ENCODE measurements at regions not wholly inside any gene's neighbourhood (a gene's known extent, or its start where the extent isn't known, plus 50 kb on each side); places are given as distances from the start of the nearest gene placed in this dataset.

- no peak for TF ChIP-seq POLR2A (IDR thresholded peaks at IDR 0.05; ENCODE audit: extremely low read depth, insufficient read length)
- no peak for TF ChIP-seq CTCF (IDR thresholded peaks at IDR 0.05; ENCODE audit: low read depth, low read length)
Measured at GRCh38 chr3:27040674-27041073, 328.5 kb downstream of the NEK10 start.

Measured in NB4 (cell line).